Suprapubic skin (tissue), 4 donors: ENCODE measurements at regions not wholly inside any gene's neighbourhood (a gene's known extent, or its start where the extent isn't known, plus 50 kb on each side); places are given as distances from the start of the nearest gene placed in this dataset.
A peak's percentile ranks its signal among the peaks of the same experiment; 100 is the strongest.

ENCODE experiments used
- DNase-seq, 2 donors: peaks; one replicate each; pipeline ENCODE4 v3.0.0-alpha.2; 2019; ENCODE audit warnings: low spot score in 2 of 2
- H3K27ac ChIP-seq: fragments of 200-600 bp; sonication (generic); one replicate; pipeline ENCODE4 v1.5.1; 2019
- H3K27me3 ChIP-seq: fragments of 200-600 bp; sonication (generic); one replicate; pipeline ENCODE4 v1.5.1; 2019
- H3K36me3 ChIP-seq: fragments of 200-600 bp; sonication (generic); one replicate; pipeline ENCODE4 v1.5.1; 2019
- H3K4me1 ChIP-seq: fragments of 200-600 bp; sonication (generic); one replicate; pipeline ENCODE4 v1.5.1; 2019
- H3K4me3 ChIP-seq: fragments of 200-600 bp; sonication (generic); one replicate; pipeline ENCODE4 v1.5.1; 2019; ENCODE audit warnings: mild to moderate bottlenecking
- H3K9me3 ChIP-seq: fragments of 200-600 bp; sonication (generic); one replicate; pipeline ENCODE4 v1.5.1; 2019
- CTCF ChIP-seq, 2 donors: fragments of 200-600 bp in 1 of 2; fragments of 450-650 bp in 1 of 2; sonication (generic) in 1 of 2; IDR thresholded peaks; one replicate each; pipeline ENCODE4 v1.5.1; 2016 to 2019; ENCODE audit warnings: antibody characterized with exemption in 2 of 2, mild to moderate bottlenecking in 1 of 2, moderate library complexity in 1 of 2
- EP300 ChIP-seq: sonication (generic); formaldehyde crosslinking; IDR thresholded peaks from one replicate; pipeline ENCODE4 v1.6.1; 2017; ENCODE audit warnings: antibody characterized with exemption
- POLR2A ChIP-seq, 2 donors: fragments of 450-650 bp; IDR thresholded peaks; one replicate each; pipeline ENCODE4 v1.6.1; 2017; ENCODE audit warnings: antibody characterized with exemption in 2 of 2, mild to moderate bottlenecking in 2 of 2, moderate library complexity in 2 of 2
- POLR2AphosphoS5 ChIP-seq, 3 donors: sonication (generic); formaldehyde crosslinking; IDR thresholded peaks; one replicate each; pipeline ENCODE4 v1.6.1; 2017; ENCODE audit warnings: antibody characterized with exemption in 3 of 3
- WGBS: methylation state at CpG from one replicate; pipeline ENCODE4 v1.1.5; 2018; 5-methylcytosine and 5-hydroxymethylcytosine counted together

GRCh38 chr7:17552952-17553351 is 254.5 kb downstream of the AHR start:
- Histone ChIP-seq H3K4me1 (peaks cover 13% of the 10 kb centered on the region), H3K36me3 (no peaks in the 10 kb centered on the region), H3K9me3 (no peaks in the 10 kb centered on the region), H3K4me3 (no peak overlapping the region), H3K27ac (no peak overlapping the region), H3K27me3 (no peaks in the 10 kb centered on the region)
- DNase-seq = no peak
- TF ChIP-seq EP300 = no peak
- no peak for TF ChIP-seq POLR2AphosphoS5 (IDR thresholded peaks at IDR 0.05)
- no peak for TF ChIP-seq CTCF (IDR thresholded peaks at IDR 0.05)
- no peak for TF ChIP-seq POLR2A (IDR thresholded peaks at IDR 0.05)
- 80% methylated on average over 1 of the region's 1 CpG for WGBS

GRCh38 chr7:17554341-17555015 is 256.0 kb downstream of the AHR start:
- WGBS = 73% methylated on average over 7 of the region's 7 CpGs
- no peaks in the 10 kb centered on the region for H3K9me3 ChIP-seq
- H3K4me1 ChIP-seq = peaks cover 19% of the 10 kb centered on the region
- no peak for DNase-seq
- H3K4me3 ChIP-seq = no peak overlapping the region
- H3K27ac ChIP-seq = no peak overlapping the region
- H3K27me3 ChIP-seq = no peaks in the 10 kb centered on the region
- TF ChIP-seq CTCF (IDR thresholded peaks at IDR 0.05) = no peak
- TF ChIP-seq POLR2A (IDR thresholded peaks at IDR 0.05) = no peak
- TF ChIP-seq EP300 = no peak
- TF ChIP-seq POLR2AphosphoS5 (IDR thresholded peaks at IDR 0.05) = no peak
- no peaks in the 10 kb centered on the region for H3K36me3 ChIP-seq

GRCh38 chr7:17556247-17556956 is 257.9 kb downstream of the AHR start:
- DNase-seq = no peak
- Histone ChIP-seq H3K9me3 (no peaks in the 10 kb centered on the region), H3K4me3 (no peak overlapping the region), H3K27me3 (no peaks in the 10 kb centered on the region), H3K36me3 (no peaks in the 10 kb centered on the region), H3K4me1 (peaks cover 19% of the 10 kb centered on the region), H3K27ac (peak overlapping the region; percentile 54)
- no peak for TF ChIP-seq POLR2AphosphoS5 (IDR thresholded peaks at IDR 0.05)
- TF ChIP-seq CTCF (IDR thresholded peaks at IDR 0.05) = no peak
- TF ChIP-seq EP300 = no peak
- no peak for TF ChIP-seq POLR2A (IDR thresholded peaks at IDR 0.05)
- 35% methylated on average over 1 of the region's 1 CpG for WGBS

GRCh38 chr7:17557251-17557671 is 258.8 kb downstream of the AHR start:
- TF ChIP-seq CTCF (IDR thresholded peaks at IDR 0.05) = no peak
- no peak for TF ChIP-seq EP300
- TF ChIP-seq POLR2AphosphoS5 (IDR thresholded peaks at IDR 0.05) = no peak
- no peak for TF ChIP-seq POLR2A (IDR thresholded peaks at IDR 0.05)
- Histone ChIP-seq H3K36me3 (no peaks in the 10 kb centered on the region), H3K9me3 (no peaks in the 10 kb centered on the region), H3K4me1 (peaks cover 19% of the 10 kb centered on the region), H3K27ac (peak overlapping the region; percentile 54), H3K27me3 (no peaks in the 10 kb centered on the region), H3K4me3 (no peak overlapping the region)
- WGBS = 35% methylated on average over 1 of the region's 1 CpG
- DNase-seq = no peak

GRCh38 chr7:17558135-17558534 is 259.7 kb downstream of the AHR start:
- Histone ChIP-seq H3K9me3 (no peaks in the 10 kb centered on the region), H3K27me3 (no peaks in the 10 kb centered on the region), H3K36me3 (no peaks in the 10 kb centered on the region), H3K4me3 (no peak overlapping the region), H3K27ac (peak overlapping the region; percentile 72), H3K4me1 (peaks cover 19% of the 10 kb centered on the region)
- no peak for DNase-seq
- no peak for TF ChIP-seq POLR2AphosphoS5 (IDR thresholded peaks at IDR 0.05)
- no peak for TF ChIP-seq POLR2A (IDR thresholded peaks at IDR 0.05)
- TF ChIP-seq EP300 = no peak
- TF ChIP-seq CTCF (IDR thresholded peaks at IDR 0.05) = no peak
- WGBS = 35% methylated on average over 4 of the region's 4 CpGs
